NCI-H526 treated with DMSO at 0.1 percent for 48 hours (cell line): ENCODE measurements at regions not wholly inside any gene's neighbourhood (a gene's known extent, or its start where the extent isn't known, plus 50 kb on each side); places are given as distances from the start of the nearest gene placed in this dataset.

Experiments
- DNase-seq: peaks from one replicate; lab custom pipeline; 2025; lab: John Stamatoyannopoulos, UW

DNA sequence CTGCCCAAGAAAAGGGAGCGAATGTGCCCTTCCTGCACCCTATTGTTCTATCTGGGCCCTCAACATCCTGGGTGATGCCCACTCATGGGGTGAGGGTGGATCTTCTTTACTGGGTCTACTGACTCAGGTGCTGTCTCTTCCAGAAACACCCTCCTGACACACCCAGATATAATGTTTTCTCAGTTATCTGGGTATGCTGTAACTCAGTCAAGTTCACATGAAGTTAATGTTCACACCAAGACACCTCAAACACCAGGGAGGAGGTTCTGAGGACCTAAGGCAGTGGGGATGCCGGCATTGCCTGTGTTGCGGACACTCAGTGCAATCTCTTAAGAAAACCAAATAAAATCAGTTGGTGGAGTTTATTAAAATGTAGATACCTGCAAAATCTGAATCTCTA, 500.9 kb downstream of the BCL11A start:
- no peak for DNase-seq

DNA sequence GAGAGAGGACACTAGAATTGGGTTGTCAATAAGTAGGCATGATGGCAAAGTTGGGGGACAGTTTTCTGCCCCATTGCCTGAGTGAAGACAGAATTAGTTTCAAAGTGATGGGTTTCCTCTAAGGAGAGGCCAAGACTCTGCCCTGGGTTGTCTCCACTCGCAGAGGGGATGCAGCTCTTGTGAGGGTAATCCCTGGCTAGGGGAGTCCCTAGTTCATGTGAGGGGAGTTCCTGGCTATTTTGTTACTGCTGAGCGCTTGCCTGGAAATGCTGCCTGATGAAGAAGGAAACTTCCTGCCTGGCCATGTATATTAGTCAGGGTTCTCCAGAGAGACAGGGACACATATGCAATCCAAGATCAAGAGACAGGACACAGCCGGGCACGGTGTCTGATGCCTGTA, 501.5 kb downstream of the BCL11A start:
- DNase-seq = no peak

DNA sequence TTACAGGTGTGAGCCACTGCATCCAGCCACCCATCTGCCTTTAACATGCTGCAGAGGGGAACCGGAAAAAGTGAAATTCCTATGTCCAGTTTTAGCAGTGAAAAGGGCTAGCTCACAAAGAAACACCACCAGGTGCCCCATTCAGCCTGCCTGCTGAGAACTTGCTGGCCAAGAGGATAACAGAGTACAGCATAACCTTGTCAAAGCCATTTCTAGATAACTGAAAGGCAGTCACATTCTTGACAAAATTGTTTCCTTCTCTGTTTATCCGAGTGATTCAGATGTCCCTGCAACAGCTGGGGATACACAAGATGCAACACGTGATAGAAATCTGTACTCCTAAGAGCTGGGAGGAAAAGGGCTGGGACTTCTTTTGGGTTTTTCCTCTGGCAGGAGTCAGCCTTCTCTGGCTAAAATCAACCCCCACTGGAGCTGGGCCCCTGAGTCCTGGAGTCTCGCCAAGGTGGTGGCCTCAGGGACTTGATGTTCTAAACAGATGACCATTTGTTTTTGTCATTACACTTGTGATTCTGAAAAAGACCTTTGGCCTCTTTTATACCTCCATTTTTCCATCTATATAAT, 505.4 kb downstream of the BCL11A start:
- no peak for DNase-seq

DNA sequence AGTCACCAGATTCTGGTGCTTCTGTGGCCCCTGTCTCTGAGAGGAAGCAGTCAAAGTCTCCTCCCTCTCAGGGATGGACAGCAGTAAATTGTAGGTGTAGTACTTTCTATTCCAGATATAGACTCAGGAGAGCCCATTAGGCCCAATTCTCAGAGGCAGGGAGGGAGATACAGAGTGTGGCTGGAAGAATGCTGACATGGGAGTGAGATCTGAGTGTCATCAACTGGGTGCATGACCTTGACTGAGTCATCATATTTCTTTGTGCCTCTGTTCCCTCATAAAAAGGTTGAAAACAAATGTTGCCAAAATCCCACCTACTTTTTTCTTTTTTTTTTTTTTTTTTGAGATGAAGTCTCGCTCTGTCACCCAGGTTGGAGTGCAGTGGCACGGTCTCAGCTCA, 506.1 kb downstream of the BCL11A start:
- DNase-seq = no peak

DNA sequence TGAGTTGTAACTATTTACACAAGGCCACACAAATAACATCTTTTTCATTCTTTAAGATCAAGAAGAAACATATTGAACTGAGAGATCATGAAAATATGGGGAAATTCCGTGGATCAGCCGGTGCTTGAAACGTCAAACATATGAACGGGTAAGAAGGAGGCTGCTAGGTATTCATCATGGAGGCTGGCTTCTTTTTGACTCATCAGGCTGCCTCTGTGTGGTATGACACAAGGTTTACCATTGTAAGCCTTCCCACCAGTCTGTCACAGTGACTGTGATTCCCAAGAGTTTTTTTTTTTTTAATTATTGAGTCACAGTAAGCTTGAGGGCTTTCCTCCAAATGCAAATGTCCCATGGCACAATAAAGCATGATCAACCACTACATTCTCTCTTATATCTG, 506.9 kb downstream of the BCL11A start:
- DNase-seq = no peak

DNA sequence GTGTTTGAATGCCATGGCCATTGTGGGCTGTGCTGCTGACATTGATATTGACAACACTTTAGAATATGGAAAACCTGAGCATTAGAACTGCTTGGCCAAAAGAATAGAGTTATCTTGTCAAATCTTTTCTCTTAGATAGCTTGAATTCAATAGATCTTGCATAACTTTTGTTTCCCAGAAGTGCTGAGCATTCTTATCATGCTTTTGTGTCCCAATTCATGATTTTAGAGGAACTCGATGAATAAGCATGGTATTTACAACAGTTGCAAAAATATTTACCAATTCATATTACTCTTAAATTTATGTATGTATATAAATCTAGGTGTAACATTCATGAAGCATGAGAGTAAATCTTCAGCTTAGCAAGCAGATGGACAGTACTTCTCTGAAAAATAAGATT, 508.0 kb downstream of the BCL11A start:
- no peak for DNase-seq

DNA sequence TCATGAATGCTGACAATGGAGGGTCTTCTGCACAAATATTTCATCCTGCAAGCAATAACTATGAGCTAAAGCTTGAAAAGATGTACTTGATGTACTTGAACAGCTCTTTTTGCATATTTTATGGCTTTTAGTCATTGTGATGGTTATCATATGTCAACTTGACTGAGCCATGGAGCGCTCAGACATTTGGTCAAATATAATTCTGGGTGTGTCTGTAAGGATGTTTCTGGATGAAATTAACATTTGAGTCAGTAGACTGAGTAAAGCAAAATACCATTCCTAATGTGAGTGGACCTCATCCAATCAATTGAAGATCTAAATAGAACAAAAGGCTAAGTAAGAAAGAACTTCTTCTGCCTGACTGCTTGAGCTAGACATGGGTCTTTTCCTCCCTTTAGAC, 509.0 kb downstream of the BCL11A start:
- no peak for DNase-seq

DNA sequence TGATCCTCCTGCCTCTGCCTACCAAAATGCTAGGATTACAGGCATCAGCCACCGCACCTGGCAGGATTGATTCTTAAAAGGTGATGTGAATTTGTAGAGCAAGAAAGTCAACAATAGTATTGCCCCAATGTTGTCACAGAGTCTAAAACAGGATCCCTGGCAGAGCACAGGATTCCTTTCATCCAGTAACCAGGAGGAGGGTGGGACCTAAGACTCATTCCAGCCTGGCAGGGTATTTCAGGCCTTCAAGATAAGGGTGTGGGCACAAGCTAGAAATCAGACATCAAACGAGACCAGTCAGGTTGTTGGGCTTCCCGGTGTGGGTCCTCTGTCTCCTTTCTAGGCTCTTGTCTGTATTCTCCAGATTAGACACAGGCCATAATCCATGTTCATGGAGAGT, 511.4 kb downstream of the BCL11A start:
- DNase-seq = no peak

DNA sequence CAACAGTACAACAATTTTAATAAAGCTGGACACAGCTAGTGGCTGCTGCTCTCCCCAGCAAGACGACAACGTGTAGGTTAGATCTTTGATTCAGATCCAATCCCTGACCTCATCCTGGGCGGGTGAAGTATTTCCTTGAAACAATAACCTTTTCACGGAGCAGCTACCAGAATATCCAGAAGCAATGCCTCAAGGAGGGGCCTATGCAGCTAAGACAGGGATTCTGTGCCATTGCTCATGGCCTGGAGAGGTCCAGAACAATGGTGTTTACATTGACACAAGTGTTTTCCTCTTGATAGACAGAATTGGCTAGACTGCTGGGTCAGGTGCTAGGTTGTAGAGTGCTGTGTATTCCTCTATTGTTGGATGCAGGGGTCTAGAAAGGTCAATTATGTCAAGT, 520.1 kb downstream of the BCL11A start:
- no peak for DNase-seq

DNA sequence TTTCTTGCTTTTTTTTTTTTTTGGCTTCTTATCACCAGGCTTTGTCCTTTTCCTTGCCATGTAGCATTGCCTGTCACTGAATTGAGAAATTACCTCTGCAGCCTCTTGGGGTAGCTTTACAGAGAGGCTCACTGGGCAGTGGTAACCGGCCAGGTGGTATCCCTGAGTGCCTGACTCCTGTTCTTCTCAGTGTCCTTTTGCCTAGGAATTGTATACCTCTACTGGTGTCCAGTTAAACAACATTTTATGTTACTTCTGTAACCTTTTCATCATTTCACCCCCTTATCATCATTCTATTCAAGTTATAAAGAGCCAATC, 523.9 kb downstream of the BCL11A start:
- DNase-seq = no peak

DNA sequence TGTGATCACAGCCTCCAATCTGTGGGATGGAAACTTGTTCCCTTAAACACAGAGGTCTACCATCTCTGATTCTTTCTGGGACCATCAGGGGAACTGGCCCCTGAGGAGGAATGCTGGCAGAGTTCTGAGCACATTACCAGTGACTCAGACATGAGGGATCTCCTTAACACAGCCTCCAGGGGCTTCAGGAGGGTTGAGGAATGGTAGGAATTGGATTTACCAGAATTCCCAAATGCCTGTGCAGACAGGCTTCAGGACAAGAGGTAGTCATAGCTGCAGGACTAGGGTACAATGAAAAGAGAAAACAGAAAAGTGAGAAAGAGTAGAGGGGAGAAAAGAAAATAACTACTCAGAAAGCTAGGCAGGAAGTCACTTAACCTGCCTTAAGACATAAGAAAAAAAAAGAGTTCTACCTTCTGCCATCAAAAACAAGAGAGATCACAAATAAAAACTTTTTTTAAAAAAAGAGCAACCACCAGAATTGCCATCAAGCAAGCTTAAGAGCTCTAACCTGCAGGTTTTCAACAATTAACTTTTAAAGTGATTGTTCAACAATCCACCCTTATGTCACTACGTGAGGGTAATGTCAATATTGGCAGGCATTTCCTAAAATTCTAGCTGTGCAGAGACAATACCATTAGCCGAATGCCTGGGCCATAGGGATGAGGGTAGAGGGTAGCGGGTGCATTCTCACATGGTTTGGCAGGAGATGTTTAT, 524.4 kb downstream of the BCL11A start:
- no peak for DNase-seq

DNA sequence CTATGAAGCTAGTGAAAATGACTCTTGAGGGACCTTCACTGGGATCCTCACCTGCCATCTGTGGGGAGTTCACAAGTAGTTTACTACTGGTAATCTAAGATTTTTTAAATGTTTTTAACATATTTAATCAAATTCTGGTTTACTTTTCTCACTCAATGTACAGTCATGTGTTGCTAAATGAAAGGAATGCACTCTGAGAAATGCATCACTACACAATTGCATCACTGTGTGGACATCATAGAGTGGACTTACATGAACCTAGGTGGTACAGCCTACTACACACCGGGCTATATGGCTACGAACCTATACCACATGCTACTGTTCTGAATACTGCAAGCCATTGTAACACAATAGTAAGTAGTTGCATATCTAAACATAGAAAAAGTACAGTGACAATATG, 528.0 kb downstream of the BCL11A start:
- no peak for DNase-seq

DNA sequence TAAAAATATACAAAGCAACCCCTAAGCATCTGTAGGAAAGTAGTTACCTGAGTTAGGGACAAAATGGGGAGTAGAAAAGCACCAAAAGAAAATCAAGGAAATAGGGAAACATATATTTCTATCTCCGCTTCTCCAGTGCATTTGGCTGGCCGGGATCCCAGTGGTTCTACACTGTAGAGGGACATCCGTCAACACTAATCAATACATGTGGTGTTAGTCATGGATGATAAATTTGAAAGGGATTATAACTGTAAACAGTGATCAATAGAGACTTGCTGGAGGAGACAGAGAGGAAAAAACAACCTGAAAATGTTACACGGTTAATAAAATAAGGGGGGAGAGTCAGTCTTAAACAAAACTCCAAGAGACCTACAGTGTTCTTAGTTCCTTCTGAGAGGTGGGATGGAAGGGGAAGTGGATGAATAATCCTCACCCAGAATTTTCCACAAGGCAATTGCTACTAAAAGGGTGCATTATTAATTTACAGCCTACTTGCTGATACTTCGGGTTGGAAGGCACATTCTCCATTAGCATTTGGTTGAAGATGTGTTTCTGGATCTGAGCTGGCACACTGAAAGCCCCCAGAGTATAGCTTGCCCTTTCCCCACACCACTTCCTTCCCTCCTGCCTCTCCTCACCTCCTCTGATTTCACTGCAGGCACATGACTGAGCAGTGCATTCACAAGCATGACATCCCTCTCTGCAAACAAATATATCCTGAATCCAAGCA, 530.0 kb downstream of the BCL11A start:
- DNase-seq = no peak

DNA sequence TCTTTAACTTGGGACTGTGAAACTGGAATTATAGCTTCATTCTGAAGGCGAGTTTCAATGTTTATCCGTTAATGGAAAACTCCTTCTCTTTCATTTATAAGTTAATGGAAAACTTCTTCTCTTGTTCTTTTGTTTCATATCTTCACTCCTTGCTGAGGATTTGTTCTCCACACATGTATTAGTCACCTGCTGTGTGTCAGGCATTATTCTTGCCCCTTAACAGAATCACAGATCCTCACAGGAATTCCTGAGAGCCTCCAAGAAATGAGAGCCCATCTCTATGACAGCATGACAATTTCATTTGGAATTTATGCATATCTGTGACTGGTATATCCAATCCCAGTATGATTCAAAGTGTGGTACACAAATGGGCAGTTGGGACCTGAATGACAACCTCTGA, 545.8 kb downstream of the BCL11A start:
- DNase-seq = no peak

DNA sequence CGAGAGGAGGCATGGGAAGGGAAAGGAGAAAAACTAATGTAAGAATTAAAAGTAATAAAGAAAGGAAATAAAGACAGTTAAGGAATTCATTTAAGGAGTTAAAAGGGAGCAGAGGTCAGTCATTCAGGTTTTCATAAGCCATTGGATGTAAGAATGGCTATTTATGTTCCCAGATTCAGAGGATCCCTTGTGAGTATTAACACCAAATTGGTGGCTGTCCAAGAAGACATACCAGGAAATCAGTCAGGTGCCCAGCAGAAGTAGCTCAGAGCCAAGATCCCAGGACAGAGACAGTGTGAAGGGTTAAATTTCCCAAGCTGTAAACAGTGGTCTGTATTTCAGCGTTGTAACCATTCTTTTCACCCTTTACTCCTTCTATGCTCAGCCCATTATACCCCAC, 550.4 kb downstream of the BCL11A start:
- no peak for DNase-seq

DNA sequence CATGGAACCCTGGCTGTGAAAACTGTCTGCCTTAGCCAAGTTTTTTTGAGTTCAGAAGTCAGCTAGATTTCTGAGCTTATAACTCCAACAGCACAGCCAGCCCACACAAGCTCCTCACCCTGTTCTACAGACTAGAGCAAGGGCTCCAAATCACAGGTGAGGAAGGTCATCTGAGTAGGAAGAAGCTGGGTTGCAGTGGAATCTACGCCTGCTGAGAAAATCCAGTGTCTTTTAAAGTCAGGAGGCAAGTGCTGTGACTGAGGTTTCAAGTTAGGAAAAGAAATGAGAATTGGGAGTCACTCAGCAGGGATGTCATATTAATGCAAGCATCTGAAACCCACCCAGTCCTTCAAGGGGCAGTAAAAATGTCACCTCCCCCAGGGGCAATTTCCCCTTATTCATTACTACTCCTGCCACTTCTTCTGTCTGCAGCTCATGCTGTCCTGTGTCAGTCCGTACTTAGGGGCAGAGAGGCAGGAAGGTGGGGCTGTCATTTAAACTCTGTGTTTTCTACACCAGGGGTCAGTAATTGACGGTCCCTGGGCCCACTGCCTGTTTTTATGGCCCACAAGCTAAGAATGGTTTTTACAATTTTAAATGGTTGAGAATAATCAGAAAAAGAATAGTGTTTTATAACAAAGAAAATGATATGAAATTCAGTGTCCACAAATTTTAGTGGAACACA, 551.1 kb downstream of the BCL11A start:
- no peak for DNase-seq

DNA sequence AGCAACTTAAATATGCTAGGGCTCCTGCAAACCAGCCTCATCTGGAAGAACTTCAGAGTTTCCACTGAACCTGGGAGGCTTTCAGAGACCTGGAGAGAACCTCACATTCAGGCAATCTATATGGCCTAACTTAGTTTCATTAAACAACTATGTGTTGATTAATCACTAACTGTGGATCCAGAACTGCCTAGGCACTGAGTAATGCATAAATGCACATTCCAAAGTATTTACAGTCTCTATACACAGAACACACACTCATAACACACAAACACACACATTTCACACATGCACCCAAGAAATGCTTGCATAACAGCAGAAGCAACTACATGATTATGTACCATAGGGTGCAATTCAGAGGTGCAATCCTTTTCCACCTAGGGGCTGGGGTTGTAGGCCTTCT, 552.8 kb downstream of the BCL11A start:
- DNase-seq = no peak

DNA sequence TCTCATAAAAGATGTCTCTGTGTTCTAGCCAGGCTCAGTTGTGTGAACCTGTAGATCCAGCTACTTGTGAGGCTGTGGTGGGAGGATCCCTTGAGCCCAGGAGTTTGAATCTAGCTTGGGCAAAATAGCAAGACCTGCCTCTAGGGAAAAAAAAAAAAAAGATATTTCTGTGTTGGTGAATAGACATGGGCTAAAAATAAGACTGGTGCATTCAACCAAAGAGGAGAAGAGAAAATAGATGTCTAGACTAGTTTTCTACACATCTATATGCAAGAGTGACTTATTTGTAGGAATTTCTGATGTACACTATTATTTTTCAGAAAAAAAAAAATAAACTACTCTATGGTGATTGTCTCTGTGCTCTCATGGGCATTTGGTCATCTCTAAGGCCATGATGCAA, 555.1 kb downstream of the BCL11A start:
- no peak for DNase-seq

DNA sequence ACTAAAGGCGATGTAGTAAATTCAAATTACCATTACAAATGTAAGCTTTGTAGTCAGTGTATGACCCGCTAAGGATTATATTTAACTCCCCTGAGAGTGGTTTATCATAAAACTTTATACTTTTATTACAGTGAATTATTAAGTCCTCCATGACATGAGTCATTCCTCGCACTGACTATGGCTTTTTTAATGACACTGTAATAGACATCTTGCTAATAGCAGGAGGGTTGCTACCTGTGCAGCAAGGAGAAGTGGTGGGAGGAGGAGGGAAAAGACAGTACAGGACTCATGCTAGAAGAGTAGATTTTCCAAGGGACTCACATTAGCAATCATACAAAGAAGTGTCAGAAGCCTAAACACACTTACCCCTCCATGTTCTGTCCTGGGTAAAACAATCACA, 556.1 kb downstream of the BCL11A start:
- DNase-seq = no peak

DNA sequence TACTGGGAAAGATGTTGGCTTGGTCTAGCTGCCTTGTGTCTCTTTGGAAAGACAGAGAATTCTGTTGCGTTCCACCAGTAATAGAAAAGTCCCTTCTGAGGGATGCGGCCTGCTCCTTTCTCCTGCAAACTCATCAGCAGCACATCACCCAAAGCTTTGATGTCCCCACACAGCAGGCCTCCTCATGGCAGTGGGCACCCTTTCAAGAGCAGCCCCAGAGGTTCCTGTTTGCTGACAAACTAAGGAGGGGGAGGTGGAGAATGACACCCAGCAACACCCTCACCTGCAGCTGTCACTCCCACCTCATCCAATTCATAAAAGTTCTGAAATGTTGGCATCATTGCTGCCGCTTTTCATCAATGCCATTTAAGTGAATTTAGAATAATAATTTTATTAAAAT, 556.6 kb downstream of the BCL11A start:
- DNase-seq = no peak

DNA sequence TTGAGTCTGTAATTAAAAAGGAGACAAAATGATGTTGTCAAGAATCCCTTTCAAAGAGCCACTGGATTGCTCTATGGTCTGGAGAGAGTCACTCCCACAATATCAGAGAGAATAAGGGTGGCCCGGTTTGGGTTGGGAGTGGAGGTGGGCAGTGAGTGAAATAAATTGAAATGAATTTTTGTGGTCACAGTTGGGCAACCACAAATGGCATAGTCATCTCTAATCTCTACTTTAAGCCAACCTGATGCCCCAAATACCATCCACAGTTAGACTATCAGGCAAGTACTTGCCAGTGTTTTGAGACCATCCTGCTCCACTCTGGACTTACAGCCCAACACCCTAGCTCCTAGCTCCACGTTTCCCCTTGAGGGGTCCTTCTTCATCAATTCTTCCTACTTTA, 559.7 kb downstream of the BCL11A start:
- no peak for DNase-seq

DNA sequence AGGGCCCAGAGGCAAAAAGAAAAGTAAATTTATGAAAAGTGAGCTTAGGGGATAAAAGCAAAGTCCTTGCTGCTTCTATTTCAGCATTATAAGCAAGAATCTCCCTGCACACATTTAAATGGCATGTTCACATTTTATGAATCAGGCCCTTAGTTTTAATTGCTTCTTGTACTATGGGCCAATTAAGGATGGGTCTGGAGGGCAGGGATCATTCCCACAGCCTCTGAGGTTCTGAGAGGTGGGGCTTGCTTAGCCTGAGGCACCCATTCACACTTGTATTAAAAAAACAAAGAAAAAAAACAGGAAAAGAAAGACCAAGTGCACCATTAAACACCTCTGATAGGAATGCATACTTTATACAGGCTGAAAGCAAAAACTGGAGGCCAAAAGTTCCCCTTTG, 565.1 kb downstream of the BCL11A start:
- no peak for DNase-seq

DNA sequence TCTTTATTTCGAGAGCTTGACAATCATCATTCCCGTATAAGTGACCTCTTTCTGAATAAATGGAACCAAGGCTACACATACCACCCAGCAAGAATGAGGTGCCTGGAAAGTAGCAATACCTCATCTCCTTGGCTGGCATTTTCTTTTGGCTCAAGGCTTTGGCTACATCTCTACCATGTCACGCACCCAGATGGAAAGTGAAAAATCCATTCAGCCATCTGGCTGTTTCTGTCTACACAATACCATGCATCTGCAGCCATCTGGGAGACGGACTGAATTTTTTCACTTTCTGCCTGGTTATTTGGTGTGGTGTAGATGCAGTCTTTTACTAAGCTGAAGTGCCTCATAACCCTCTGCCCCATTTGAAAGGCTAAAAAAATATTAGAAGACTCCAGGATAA, 566.9 kb downstream of the BCL11A start:
- no peak for DNase-seq
